ENCODE measurements at regions not wholly inside any gene's neighbourhood (a gene's known extent, or its start where the extent isn't known, plus 50 kb on each side); places are given as distances from the start of the nearest gene placed in this dataset.

DNA sequence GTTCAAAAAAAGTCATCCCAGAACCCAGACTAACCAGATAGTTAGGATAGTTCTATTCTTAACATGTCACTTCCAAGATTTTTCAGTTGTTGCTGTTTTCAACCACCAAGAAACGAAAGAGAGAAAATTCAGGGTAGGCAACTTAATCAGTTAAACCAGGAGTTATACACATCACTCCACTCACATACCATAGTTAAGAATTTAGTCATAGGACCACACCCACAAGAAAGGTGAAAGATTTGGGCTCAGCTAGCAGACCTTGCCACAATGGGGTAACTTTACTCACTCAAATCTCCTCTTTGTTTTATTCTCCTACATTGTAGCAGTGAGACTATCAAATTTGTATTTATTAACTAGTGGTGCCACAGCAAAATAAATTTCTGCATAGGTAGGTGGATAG is 473.6 kb downstream of the NUP35 start:
- BruUV-seq (replicated peaks), result no TSS peak
- no peak overlapping the region for H3K27ac ChIP-seq (ENCODE audit: insufficient read depth, low read depth, low read length)
- H3K4me1 ChIP-seq (ENCODE audit: control insufficient read depth, extremely low read depth, insufficient read depth, low read length), result no peaks in the 10 kb centered on the region
- POLR2A ChIA-PET, result no interaction called here
- H3K27me3 ChIP-seq (ENCODE audit: control insufficient read depth in 2 of 2, insufficient read depth in 2 of 2, low read length in 2 of 2), result no peaks in the 10 kb centered on the region
- H3K9ac ChIP-seq (replicated peaks; ENCODE audit: extremely low read depth, insufficient read depth, low read length), result no peak overlapping the region
- H3K4me2 ChIP-seq (ENCODE audit: insufficient read depth, low read length), result no peak overlapping the region
- no peak for FAIRE-seq
- no peak overlapping the region for H2AFZ ChIP-seq (ENCODE audit: low read depth, low read length)
- dilution Hi-C loops (cut with MboI; ENCODE audit: extremely low pct_ligation_motif_present, low sequenced_read_pairs) (no loop called here), intact Hi-C loops (cut with micrococcal nuclease) (no loop called here)
- H4K20me1 ChIP-seq (replicated peaks; ENCODE audit: control insufficient read depth, extremely low read depth, insufficient read depth, low read length), result no peaks in the 10 kb centered on the region
- H3K4me3 ChIP-seq (replicated peaks in 1 of 3; ENCODE audit: insufficient read depth in 1 of 3, low read depth in 1 of 3, low read length in 3 of 3), result no peak overlapping the region
- no peak for DNase-seq (ENCODE audit: low read depth, low spot score)
- H3K36me3 ChIP-seq (ENCODE audit: control insufficient read depth in 2 of 2, extremely low read depth in 1 of 2, insufficient read depth in 2 of 2, low read length in 2 of 2), result no peaks in the 10 kb centered on the region
- H3K79me2 ChIP-seq (ENCODE audit: control insufficient read depth, insufficient read depth, low read length), result no peaks in the 10 kb centered on the region
- CTCF ChIA-PET, result no interaction called here
- TF ChIP-seq EZH2 (IDR thresholded peaks at IDR 0.05; ENCODE audit: borderline replicate concordance, low read depth, low read length, severe bottlenecking) (no peak), POLR2AphosphoS5 (IDR thresholded peaks at IDR 0.05; ENCODE audit: insufficient read depth, low read depth, low read length) (no peak), CTCF (IDR thresholded peaks at IDR 0.05; ENCODE audit: extremely low read depth in 1 of 2, insufficient read depth in 1 of 2, low read depth in 1 of 2, low read length in 2 of 2) (no peak), JUN (IDR thresholded peaks at IDR 0.05; ENCODE audit: borderline replicate concordance, insufficient read depth, insufficient read length, low read depth) (no peak), MYC (IDR thresholded peaks at IDR 0.05; ENCODE audit: low read depth, low read length) (no peak), FOS (IDR thresholded peaks at IDR 0.05; ENCODE audit: borderline replicate concordance, insufficient read depth, low read length) (no peak), POLR2A (IDR thresholded peaks at IDR 0.05; ENCODE audit: low read depth, low read length) (no peak)
- H3K9me3 ChIP-seq (replicated peaks; ENCODE audit: control insufficient read depth, insufficient read depth, low read length), result no peaks in the 10 kb centered on the region
- no peaks in the 10 kb centered on the region for H3K9me1 ChIP-seq (replicated peaks; ENCODE audit: control insufficient read depth, extremely low read depth, insufficient read depth, low read length)

- TF ChIP-seq CTCF (IDR thresholded peaks at IDR 0.05; ENCODE audit: extremely low read depth in 1 of 2, insufficient read depth in 1 of 2, low read depth in 1 of 2, low read length in 2 of 2) (no peak), POLR2AphosphoS5 (IDR thresholded peaks at IDR 0.05; ENCODE audit: insufficient read depth, low read depth, low read length) (no peak), FOS (IDR thresholded peaks at IDR 0.05; ENCODE audit: borderline replicate concordance, insufficient read depth, low read length) (no peak), MYC (IDR thresholded peaks at IDR 0.05; ENCODE audit: low read depth, low read length) (no peak), MAX (IDR thresholded peaks at IDR 0.05; ENCODE audit: insufficient read depth, insufficient read length) (no peak), GATA2 (IDR thresholded peaks at IDR 0.05; ENCODE audit: insufficient read depth, insufficient read length, low read depth, low read length) (no peak), POLR2A (IDR thresholded peaks at IDR 0.05; ENCODE audit: low read depth, low read length) (no peak), EZH2 (IDR thresholded peaks at IDR 0.05; ENCODE audit: borderline replicate concordance, low read depth, low read length, severe bottlenecking) (no peak), JUN (IDR thresholded peaks at IDR 0.05; ENCODE audit: borderline replicate concordance, insufficient read depth, insufficient read length, low read depth) (no peak)
- no peak for FAIRE-seq
- no peaks in the 10 kb centered on the region for H3K79me2 ChIP-seq (ENCODE audit: control insufficient read depth, insufficient read depth, low read length)
- intact Hi-C loops (cut with micrococcal nuclease) (no loop called here), dilution Hi-C loops (cut with MboI; ENCODE audit: extremely low pct_ligation_motif_present, low sequenced_read_pairs) (no loop called here)
- BruUV-seq (replicated peaks), result no TSS peak
- no peaks in the 10 kb centered on the region for H4K20me1 ChIP-seq (replicated peaks; ENCODE audit: control insufficient read depth, extremely low read depth, insufficient read depth, low read length)
- H3K27me3 ChIP-seq (ENCODE audit: control insufficient read depth in 2 of 2, insufficient read depth in 2 of 2, low read length in 2 of 2), result no peaks in the 10 kb centered on the region
- H3K9ac ChIP-seq (replicated peaks; ENCODE audit: extremely low read depth, insufficient read depth, low read length), result no peak overlapping the region
- DNase-seq (ENCODE audit: low read depth, low spot score), result no peak
- no peak overlapping the region for H3K4me3 ChIP-seq (replicated peaks in 1 of 3; ENCODE audit: insufficient read depth in 1 of 3, low read depth in 1 of 3, low read length in 3 of 3)
- POLR2A ChIA-PET, result no interaction called here
- H2AFZ ChIP-seq (ENCODE audit: low read depth, low read length), result no peak overlapping the region
- H3K4me1 ChIP-seq (ENCODE audit: control insufficient read depth, extremely low read depth, insufficient read depth, low read length), result no peaks in the 10 kb centered on the region
- H3K9me1 ChIP-seq (replicated peaks; ENCODE audit: control insufficient read depth, extremely low read depth, insufficient read depth, low read length), result no peaks in the 10 kb centered on the region
- H3K4me2 ChIP-seq (ENCODE audit: insufficient read depth, low read length), result no peak overlapping the region
- H3K36me3 ChIP-seq (ENCODE audit: control insufficient read depth in 2 of 2, extremely low read depth in 1 of 2, insufficient read depth in 2 of 2, low read length in 2 of 2), result no peaks in the 10 kb centered on the region
- H3K9me3 ChIP-seq (replicated peaks; ENCODE audit: control insufficient read depth, insufficient read depth, low read length), result no peaks in the 10 kb centered on the region
- no peak overlapping the region for H3K27ac ChIP-seq (ENCODE audit: insufficient read depth, low read depth, low read length)
- CTCF ChIA-PET, result no interaction called here
Observed at GRCh38 chr2:183604065-183604464, 479.8 kb downstream of the NUP35 start.

All from endothelial cell of umbilical vein (primary cell).